ENCODE measurements at regions not wholly inside any gene's neighbourhood (a gene's known extent, or its start where the extent isn't known, plus 50 kb on each side); places are given as distances from the start of the nearest gene placed in this dataset.
A peak's percentile ranks its signal among the peaks of the same experiment; 100 is the strongest.

GRCh38 chrX:63421411-63421810 lies 70.3 kb upstream of the SPIN4 start:
- no peak overlapping the region for H2AFZ ChIP-seq (ENCODE audit: low read length)
- H3K27ac ChIP-seq (ENCODE audit: low read depth, low read length), result no peak overlapping the region
- H2AK5ac ChIP-seq (ENCODE audit: low read depth, low read length), result no peak overlapping the region
- H3K9ac ChIP-seq (replicated peaks in 1 of 4; ENCODE audit: extremely low read depth in 1 of 4, low read depth in 3 of 4, low read length in 3 of 4), result no peak overlapping the region
- H3K4me3 ChIP-seq (ENCODE audit: extremely low read depth in 1 of 4, insufficient read depth in 2 of 4, low read depth in 3 of 4, low read length in 4 of 4), result no peak overlapping the region
- CTCF ChIA-PET (ENCODE audit: partially characterized antibody), result interaction anchor here (0.6 to 1.2 kb wide), 3 partner anchors 10 to 84 kb away, joined by 3 to 4 read pairs (median 4); no protein-coding TSS in a partner anchor
- H3K79me2 ChIP-seq (ENCODE audit: control insufficient read depth in 1 of 2, insufficient read depth in 2 of 2, low read length in 2 of 2), result no peaks in the 10 kb centered on the region
- no peaks in the 10 kb centered on the region for H3K27me3 ChIP-seq (replicated peaks in 1 of 4; ENCODE audit: control insufficient read depth in 3 of 4, extremely low read depth in 1 of 4, insufficient read depth in 3 of 4, low read length in 3 of 4)
- H2BK12ac ChIP-seq (ENCODE audit: low read depth, low read length), result no peak overlapping the region
- H3K23me2 ChIP-seq (ENCODE audit: low read depth, low read length), result no peaks in the 10 kb centered on the region
- no peaks in the 10 kb centered on the region; a peak in 1 of 7 replicates for H3K4me1 ChIP-seq (replicated peaks in 1 of 4; ENCODE audit: control insufficient read depth in 3 of 4, insufficient read depth in 4 of 4, low read length in 3 of 4)
- H3K4ac ChIP-seq (replicated peaks; ENCODE audit: insufficient read length, low read depth, low read length), result no peak overlapping the region
- DNase-seq (ENCODE audit: low read depth in 1 of 2, low spot score in 2 of 2) (no peak), FAIRE-seq (no peak)
- no peaks in the 10 kb centered on the region for H3K79me1 ChIP-seq (ENCODE audit: low read depth, low read length)
- H2BK15ac ChIP-seq (ENCODE audit: low read length), result no peak overlapping the region
- H3K9me3 ChIP-seq (ENCODE audit: insufficient read depth in 2 of 2, low read depth in 1 of 2, low read length in 1 of 2), result no peaks in the 10 kb centered on the region
- no peak overlapping the region for H4K8ac ChIP-seq (ENCODE audit: extremely low read depth, insufficient read depth, low read length)
- H4K20me1 ChIP-seq (replicated peaks in 1 of 2; ENCODE audit: control insufficient read depth in 1 of 2, insufficient read depth in 2 of 2, low read length in 2 of 2), result no peaks in the 10 kb centered on the region
- no peak overlapping the region for H4K91ac ChIP-seq (replicated peaks; ENCODE audit: insufficient read length, low read length)
- POLR2A ChIA-PET (ENCODE audit: partially characterized antibody), result no interaction called here
- H3K18ac ChIP-seq (ENCODE audit: extremely low read depth, low read length), result no peak overlapping the region
- no peak overlapping the region for H2BK20ac ChIP-seq (ENCODE audit: low read length)
- TF ChIP-seq EGR1 (IDR thresholded peaks at IDR 0.05; ENCODE audit: borderline replicate concordance, low read depth, low read length) (no peak), TBP (IDR thresholded peaks at IDR 0.05; ENCODE audit: low read depth, low read length) (no peak), KDM4A (IDR thresholded peaks at IDR 0.05; ENCODE audit: low read depth, low read length, severe bottlenecking) (no peak), CTCF (IDR thresholded peaks at IDR 0.05; ENCODE audit: control extremely low read depth in 1 of 3, insufficient read depth in 1 of 3, low read depth in 1 of 3, low read length in 3 of 3) (peak in 1 of 3 experiments; percentile 3; a peak in 1 of 4 replicates)
- no peak overlapping the region for H2BK120ac ChIP-seq (replicated peaks; ENCODE audit: low read depth, low read length)
- H3K14ac ChIP-seq (ENCODE audit: insufficient read length), result no peak overlapping the region
- no peak overlapping the region for H4K5ac ChIP-seq (ENCODE audit: insufficient read length, low read depth, low read length)
- no peak overlapping the region for H3K23ac ChIP-seq (ENCODE audit: insufficient read length)
- H2BK5ac ChIP-seq (ENCODE audit: low read depth, low read length), result no peak overlapping the region
- no peak overlapping the region for H3K4me2 ChIP-seq (ENCODE audit: insufficient read depth in 1 of 2, low read depth in 2 of 2, low read length in 2 of 2)
- no peaks in the 10 kb centered on the region; a peak in 1 of 8 replicates for H3K36me3 ChIP-seq (ENCODE audit: control insufficient read depth in 2 of 4, insufficient read depth in 4 of 4, low read length in 3 of 4)
- H3K56ac ChIP-seq (replicated peaks; ENCODE audit: insufficient read length, low read depth, low read length), result no peak overlapping the region
